Large intestine (tissue), 3 donors: ENCODE measurements at regions not wholly inside any gene's neighbourhood (a gene's known extent, or its start where the extent isn't known, plus 50 kb on each side); places are given as distances from the start of the nearest gene placed in this dataset.

Source experiments
- DNase-seq, 2 donors: peaks; one replicate each; pipeline versions ENCODE4 v3.0.0 to v3.0.0-alpha.2; 2013
- H3K27ac ChIP-seq: one replicate; pipeline ENCODE4 v1.5.1; 2013; ENCODE audit warnings: low read length
- H3K27me3 ChIP-seq: 2 replicates; pipeline ENCODE4 v1.6.1; 2013; ENCODE audit warnings: low read length; ENCODE audit not compliant: control insufficient read depth, insufficient read depth
- H3K36me3 ChIP-seq: 2 replicates; pipeline ENCODE4 v1.6.1; 2013; ENCODE audit warnings: low read length; ENCODE audit not compliant: control insufficient read depth, insufficient read depth
- H3K4me1 ChIP-seq: one replicate; pipeline ENCODE4 v1.6.1; 2013; ENCODE audit warnings: low read length; ENCODE audit not compliant: control insufficient read depth, insufficient read depth
- H3K4me3 ChIP-seq: one replicate; pipeline ENCODE4 v1.5.1; 2013; ENCODE audit warnings: low read length
- H3K9me3 ChIP-seq: one replicate; pipeline ENCODE4 v1.6.1; 2013; ENCODE audit warnings: mild to moderate bottlenecking, low read depth, low read length, moderate library complexity; ENCODE audit not compliant: control insufficient read depth
- WGBS: methylation state at CpG from one replicate; pipeline ENCODE4 v1.1.5; 2013; ENCODE audit warnings: low lambda C conversion rate; ENCODE audit not compliant: insufficient coverage; 5-methylcytosine and 5-hydroxymethylcytosine counted together

DNA sequence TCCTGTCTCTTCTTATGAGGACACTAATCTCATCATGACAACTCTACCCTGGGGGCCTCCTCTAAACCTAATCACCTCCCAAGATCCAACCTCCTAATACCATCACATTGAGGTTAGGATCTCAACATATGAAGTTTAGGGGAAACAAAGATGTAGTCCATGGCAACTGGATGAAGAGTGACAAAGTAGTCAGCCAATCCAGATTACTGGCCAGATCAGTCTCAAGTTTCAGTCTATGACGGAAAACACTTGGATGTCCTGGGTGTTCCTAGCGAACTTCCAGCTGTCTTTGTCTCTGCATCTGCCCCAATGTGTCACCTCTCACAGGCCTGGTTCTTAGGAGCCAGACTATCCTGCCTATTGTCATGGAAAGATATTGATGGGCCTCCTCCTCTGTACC, 630.8 kb downstream of the AACS start:
- H3K27ac ChIP-seq, result no peak overlapping the region
- H3K27me3 ChIP-seq, result no peaks in the 10 kb centered on the region
- H3K36me3 ChIP-seq, result no peaks in the 10 kb centered on the region
- WGBS, result no CpG with 5 or more reads among the region's 2 CpGs
- DNase-seq, result no peak
- no peak overlapping the region for H3K4me3 ChIP-seq
- H3K9me3 ChIP-seq, result no peaks in the 10 kb centered on the region
- no peaks in the 10 kb centered on the region for H3K4me1 ChIP-seq

DNA sequence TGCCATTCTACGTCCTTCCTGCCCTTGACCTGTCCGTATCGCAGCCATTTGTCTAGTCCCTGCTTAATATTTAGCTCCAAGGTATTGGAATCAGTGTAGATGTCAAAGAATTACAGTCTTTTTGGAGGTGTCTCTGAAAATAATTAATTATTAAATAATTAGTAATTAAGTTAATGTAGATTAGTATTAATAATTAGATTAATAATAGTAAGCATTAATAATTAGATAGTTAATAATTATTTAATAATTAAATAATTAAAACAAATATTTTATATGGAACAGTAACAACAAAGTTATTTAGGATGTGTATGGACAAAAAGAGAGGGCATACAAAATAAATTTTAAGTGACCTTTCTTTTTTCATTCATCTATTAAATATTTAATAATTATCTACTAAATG, 639.6 kb downstream of the AACS start:
- H3K36me3 ChIP-seq, result no peaks in the 10 kb centered on the region
- no CpG with 5 or more reads among the region's 3 CpGs for WGBS
- no peaks in the 10 kb centered on the region for H3K9me3 ChIP-seq
- no peak for DNase-seq
- no peaks in the 10 kb centered on the region for H3K27me3 ChIP-seq
- H3K4me3 ChIP-seq, result no peak overlapping the region
- H3K4me1 ChIP-seq, result no peaks in the 10 kb centered on the region
- no peak overlapping the region for H3K27ac ChIP-seq

GRCh38 chr12:125720961-125721360, 655.7 kb downstream of the AACS start:
- DNase-seq, result no peak
- Histone ChIP-seq H3K4me3 (no peak overlapping the region), H3K36me3 (no peaks in the 10 kb centered on the region), H3K9me3 (peaks cover 5% of the 10 kb centered on the region), H3K4me1 (no peaks in the 10 kb centered on the region), H3K27me3 (no peaks in the 10 kb centered on the region), H3K27ac (no peak overlapping the region)
- WGBS, result no CpG with 5 or more reads among the region's 10 CpGs

- Histone ChIP-seq H3K36me3 (no peaks in the 10 kb centered on the region), H3K4me1 (no peaks in the 10 kb centered on the region), H3K27ac (no peak overlapping the region), H3K9me3 (no peaks in the 10 kb centered on the region), H3K4me3 (no peak overlapping the region), H3K27me3 (no peaks in the 10 kb centered on the region)
- WGBS, result no CpG with 5 or more reads among the region's 1 CpG
- no peak for DNase-seq
These were observed 668.9 kb downstream of the AACS start for GRCh38 chr12:125734137-125734536.

DNA sequence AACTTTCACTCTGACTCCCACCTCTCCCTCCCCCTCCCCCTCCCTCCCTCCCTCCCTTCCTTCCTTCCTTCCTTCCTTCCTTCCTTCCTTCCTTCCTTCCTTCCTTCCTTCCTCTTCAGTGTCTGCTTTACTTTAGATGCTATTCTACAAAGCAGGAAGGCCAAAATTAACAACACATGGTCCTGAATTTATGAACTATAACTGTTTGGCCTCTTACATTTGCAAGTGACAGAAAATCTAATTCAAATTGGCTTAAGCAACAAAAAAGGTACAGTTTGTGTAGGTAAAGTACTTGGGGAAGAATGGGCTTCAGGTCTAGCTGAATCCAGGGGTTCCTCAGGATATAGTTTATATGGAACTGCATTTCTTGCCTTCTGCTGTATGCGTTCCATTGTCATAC, 673.0 kb downstream of the AACS start:
- WGBS, result no CpG with 5 or more reads among the region's 1 CpG
- no peak overlapping the region for H3K27ac ChIP-seq
- no peak overlapping the region for H3K4me3 ChIP-seq
- H3K27me3 ChIP-seq, result no peaks in the 10 kb centered on the region
- DNase-seq, result no peak
- H3K9me3 ChIP-seq, result no peaks in the 10 kb centered on the region
- H3K4me1 ChIP-seq, result no peaks in the 10 kb centered on the region
- H3K36me3 ChIP-seq, result no peaks in the 10 kb centered on the region

DNA sequence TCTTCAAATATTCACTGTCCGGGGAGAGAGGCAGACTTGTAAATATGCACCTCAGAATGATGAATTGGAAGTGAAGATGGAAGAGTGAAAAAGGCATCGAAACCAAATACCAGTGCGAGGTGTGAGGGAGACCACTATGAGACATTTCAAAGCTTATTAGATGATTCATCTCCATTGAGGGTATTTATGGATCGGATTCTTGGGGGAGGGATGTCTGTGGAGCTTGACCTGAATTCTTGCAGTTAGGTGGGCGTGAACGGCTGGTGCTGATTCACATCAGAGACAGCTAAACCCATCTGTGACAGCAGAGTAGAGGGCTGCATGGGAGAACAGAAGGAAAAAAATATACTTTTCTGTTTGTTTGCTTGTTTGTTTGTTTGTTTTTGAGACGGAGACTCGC, 677.2 kb downstream of the AACS start:
- no peaks in the 10 kb centered on the region for H3K9me3 ChIP-seq
- DNase-seq, result no peak
- no peaks in the 10 kb centered on the region for H3K4me1 ChIP-seq
- WGBS, result 82% methylated on average over 3 of the region's 8 CpGs
- no peak overlapping the region for H3K4me3 ChIP-seq
- no peak overlapping the region for H3K27ac ChIP-seq
- no peaks in the 10 kb centered on the region for H3K27me3 ChIP-seq
- H3K36me3 ChIP-seq, result no peaks in the 10 kb centered on the region

DNA sequence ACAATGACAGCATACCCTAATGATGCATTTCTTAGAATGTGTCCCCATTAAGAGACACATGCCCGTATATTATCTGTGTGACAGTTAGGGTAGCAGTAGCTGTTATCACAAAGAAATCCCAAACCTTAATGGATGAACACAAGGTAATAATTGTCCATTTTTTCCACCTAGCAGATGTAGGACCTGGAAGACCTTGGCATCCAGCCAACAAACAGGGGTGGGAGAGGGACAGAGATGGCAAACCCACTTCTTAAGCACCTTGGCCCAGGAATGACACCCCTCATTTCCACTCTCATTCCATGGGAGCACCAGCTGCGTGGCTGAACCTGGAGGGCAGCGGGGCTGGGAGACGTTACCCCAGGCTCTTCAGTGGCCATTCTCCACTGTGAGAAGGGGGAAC, 679.0 kb downstream of the AACS start:
- DNase-seq, result no peak
- no CpG with 5 or more reads among the region's 4 CpGs for WGBS
- Histone ChIP-seq H3K4me3 (no peak overlapping the region), H3K36me3 (no peaks in the 10 kb centered on the region), H3K9me3 (no peaks in the 10 kb centered on the region), H3K4me1 (no peaks in the 10 kb centered on the region), H3K27me3 (no peaks in the 10 kb centered on the region), H3K27ac (no peak overlapping the region)

- H3K9me3 ChIP-seq, result no peaks in the 10 kb centered on the region
- H3K36me3 ChIP-seq, result no peaks in the 10 kb centered on the region
- no CpG with 5 or more reads among the region's 2 CpGs for WGBS
- no peaks in the 10 kb centered on the region for H3K4me1 ChIP-seq
- H3K27ac ChIP-seq, result no peak overlapping the region
- no peak for DNase-seq
- no peak overlapping the region for H3K4me3 ChIP-seq
- H3K27me3 ChIP-seq, result no peaks in the 10 kb centered on the region
These were observed 690.3 kb downstream of the AACS start for GRCh38 chr12:125755512-125755911.

GRCh38 chr12:125766091-125766490, 700.9 kb downstream of the AACS start:
- Histone ChIP-seq H3K9me3 (no peaks in the 10 kb centered on the region), H3K36me3 (no peaks in the 10 kb centered on the region), H3K27me3 (no peaks in the 10 kb centered on the region), H3K4me1 (no peaks in the 10 kb centered on the region), H3K27ac (no peak overlapping the region), H3K4me3 (no peak overlapping the region)
- DNase-seq, result no peak
- no CpG with 5 or more reads among the region's 5 CpGs for WGBS

- H3K4me3 ChIP-seq, result no peak overlapping the region
- H3K36me3 ChIP-seq, result no peaks in the 10 kb centered on the region
- DNase-seq, result no peak
- peaks cover 3% of the 10 kb centered on the region for H3K9me3 ChIP-seq
- no peak overlapping the region for H3K27ac ChIP-seq
- H3K27me3 ChIP-seq, result no peaks in the 10 kb centered on the region
- no CpG with 5 or more reads among the region's 2 CpGs for WGBS
- H3K4me1 ChIP-seq, result no peaks in the 10 kb centered on the region
These were observed 707.2 kb downstream of the AACS start for GRCh38 chr12:125772403-125772802.

- no peaks in the 10 kb centered on the region for H3K27me3 ChIP-seq
- no peaks in the 10 kb centered on the region for H3K36me3 ChIP-seq
- no peak for DNase-seq
- H3K9me3 ChIP-seq, result peaks cover 3% of the 10 kb centered on the region
- no peaks in the 10 kb centered on the region for H3K4me1 ChIP-seq
- H3K4me3 ChIP-seq, result no peak overlapping the region
- no peak overlapping the region for H3K27ac ChIP-seq
- 90% methylated on average over 2 of the region's 14 CpGs for WGBS
These were observed 707.9 kb downstream of the AACS start for GRCh38 chr12:125773033-125773640.
